ENCODE measurements at regions not wholly inside any gene's neighbourhood (a gene's known extent, or its start where the extent isn't known, plus 50 kb on each side); places are given as distances from the start of the nearest gene placed in this dataset.
"Not testable (repeated sequence)": the region's sequence is repeated elsewhere in the genome, so short reads cannot be mapped to it uniquely, and the experiment has no call there.

DNA sequence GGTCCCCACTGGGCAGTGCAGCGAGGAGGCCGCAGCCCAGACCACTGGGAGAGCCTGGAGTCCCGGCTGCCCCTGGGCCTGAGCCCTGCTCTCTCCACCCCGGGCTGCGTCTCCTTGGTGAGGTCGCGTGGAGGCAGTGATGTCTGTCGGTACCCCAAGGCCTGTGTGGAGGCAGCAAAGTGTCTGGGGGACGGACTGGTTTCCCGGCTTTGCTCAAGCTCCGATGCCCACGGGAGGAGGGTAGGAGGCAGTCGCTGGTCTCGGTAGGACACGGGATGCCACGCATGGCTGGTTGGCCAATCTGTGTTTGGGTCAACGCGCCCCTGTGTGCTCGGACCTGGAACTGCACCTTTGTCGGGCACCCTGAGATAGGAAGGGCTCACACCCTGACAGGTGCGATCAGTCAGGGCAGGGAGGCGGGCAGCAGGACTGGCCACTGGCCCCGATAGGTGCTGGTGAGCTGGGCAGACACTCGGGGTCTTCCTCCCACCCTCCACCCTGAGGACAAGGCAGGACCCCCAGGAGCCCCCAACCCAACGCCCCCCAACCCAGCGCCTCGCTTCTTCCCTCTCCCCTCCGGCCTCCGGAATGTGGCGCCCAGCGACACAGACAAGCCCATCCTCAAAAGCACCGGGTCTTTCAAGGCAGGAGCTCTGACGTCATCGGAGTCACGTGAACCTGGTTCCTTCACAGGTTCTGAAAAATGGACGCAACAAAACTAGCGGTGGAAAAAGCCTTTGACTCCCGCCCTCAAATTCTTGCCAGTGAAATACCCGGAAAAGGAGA, 288.6 kb downstream of the NDUFA10 start:
- no peak for DNase-seq

GRCh38 chr2:239735829-239736357, 289.2 kb downstream of the NDUFA10 start:
- DNase-seq: no peak

DNA sequence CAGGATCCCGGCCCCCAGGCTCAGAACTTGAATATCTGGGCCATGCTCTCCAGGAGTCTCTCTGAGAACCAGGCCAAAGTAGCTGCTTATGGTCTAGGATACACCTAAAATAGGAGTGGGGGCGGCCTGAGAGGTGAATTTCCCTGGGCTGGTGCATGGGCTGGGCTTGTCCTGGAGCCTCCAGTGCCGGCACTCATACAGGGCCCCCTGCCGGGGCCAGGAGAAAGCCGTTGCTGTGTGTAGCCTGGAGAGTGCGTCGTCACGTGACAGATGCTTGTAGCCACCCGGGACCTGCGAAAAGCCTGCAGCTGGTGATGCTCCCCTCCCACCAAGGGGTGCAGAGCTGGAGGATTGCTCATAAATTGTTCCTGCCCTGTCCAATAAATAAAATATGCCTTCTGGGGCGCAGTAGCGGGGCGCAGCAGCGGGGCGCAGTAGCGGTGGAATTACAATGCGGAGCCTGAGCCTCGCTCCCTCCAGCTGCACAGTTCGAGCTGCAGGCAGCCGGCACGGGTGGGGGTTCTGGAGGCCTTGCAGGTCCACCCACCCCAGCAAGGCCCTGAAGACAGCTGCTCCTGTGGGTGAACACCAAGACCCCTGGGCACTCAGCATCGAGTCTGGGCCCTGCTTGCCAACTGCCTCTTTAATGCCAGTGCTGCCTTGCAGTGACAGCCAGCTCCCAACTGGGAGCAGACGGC, 289.9 kb downstream of the NDUFA10 start:
- DNase-seq: no peak

- no peak for DNase-seq
Measured at GRCh38 chr2:239734436-239735005, 290.6 kb downstream of the NDUFA10 start.

- DNase-seq: no peak
Measured at GRCh38 chr2:239732666-239733010, 292.5 kb downstream of the NDUFA10 start.

GRCh38 chr2:239731998-239732665, 293.0 kb downstream of the NDUFA10 start:
- no peak for DNase-seq

- no peak for DNase-seq
Measured at GRCh38 chr2:239731422-239731821, 293.7 kb downstream of the NDUFA10 start.

DNA sequence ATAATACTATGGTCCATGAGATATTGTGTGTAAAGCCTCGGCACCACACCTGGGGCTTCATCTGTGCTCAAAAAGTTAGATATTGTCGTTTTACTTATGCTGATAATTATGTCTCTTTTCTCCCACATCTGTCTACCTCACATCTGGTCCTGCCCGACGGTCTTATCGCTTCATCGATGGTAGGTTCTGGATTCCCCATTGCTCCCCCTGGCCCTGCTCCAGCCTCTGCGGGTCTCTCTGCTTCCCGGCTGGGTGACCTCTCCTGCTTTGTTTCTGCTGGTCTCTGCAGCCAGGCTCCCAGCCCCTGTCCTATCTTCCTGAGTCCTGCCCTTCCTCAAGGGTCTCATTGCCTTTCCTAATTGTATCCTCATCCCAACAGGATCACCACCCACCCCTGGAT, 294.2 kb downstream of the NDUFA10 start:
- DNase-seq: no peak

DNA sequence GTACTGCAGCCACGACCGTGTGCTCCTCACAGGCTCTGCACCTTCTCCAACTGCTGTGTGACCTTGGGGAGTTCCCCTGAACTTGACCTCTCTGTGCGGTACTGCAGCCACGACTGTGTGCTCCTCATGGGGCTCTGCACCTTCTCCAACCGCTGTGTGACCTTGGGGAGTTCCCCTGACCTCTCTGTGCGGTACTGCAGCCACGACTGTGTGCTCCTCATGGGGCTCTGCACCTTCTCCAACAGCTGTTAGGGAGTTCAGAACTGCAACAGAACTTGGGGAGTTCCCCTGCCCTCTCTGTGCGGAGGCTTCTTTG, 294.6 kb downstream of the NDUFA10 start:
- not testable (repeated sequence) for DNase-seq

DNA sequence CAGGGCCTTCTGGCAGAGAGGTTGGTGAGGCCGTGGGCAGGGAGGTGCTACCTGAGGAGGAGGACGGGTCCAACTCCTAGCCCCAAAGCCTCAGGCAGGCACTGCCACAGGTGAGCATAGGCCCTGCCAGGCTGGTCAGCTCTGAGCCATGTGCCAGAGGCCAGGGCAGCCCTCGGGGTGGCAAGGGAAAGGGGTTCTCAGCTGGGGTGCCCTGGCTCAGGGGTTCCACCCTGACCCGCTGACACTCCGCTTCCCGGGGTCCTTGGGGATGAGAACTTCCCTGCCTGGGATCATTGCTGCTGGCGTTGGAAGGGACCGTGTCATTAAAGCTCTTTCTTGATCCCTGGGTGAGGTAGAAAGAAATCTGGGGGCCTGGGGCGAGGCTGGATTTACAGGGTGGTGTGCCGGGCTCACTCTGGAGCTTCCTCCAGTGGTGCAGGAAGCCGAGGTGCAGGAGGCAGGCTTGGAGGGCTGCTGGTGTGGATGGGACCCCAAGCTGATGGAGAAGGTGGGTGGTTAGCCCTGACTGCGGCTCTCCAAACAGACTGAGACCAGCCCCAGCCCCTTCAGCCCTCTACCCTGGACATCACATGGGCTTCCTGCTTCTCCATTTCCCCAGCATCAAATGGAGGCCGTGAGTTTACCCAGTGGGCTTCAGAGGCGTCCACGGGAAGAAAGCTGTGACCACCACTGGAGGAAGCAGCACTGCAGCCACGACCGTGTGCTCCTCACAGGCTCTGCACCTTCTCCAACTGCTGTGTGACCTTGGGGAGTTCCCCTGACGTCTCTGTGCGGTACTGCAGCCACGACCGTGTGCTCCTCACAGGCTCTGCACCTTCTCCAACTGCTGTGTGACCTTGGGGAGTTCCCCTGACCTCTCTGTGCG, 295.2 kb downstream of the NDUFA10 start:
- no peak for DNase-seq

GRCh38 chr2:239729151-239729550, 296.0 kb downstream of the NDUFA10 start:
- DNase-seq: no peak

DNA sequence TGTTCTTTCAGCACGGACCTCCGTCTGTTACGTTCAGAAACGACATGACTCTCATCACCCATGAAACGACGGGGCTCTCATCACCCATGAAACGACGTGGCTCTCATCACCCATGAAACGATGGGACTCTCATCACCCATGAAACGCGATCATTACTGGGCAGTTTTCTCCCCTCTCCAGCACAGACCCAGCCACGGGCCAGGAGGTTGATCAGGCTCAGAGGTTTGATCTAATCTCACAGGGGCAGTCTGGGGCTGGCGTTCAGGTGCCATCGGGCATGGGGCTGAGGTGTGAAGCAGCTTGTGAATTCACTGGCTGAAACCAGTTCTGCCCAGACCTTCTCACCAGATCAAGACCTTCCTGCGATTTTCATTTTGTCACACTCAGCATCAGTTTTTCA, 296.4 kb downstream of the NDUFA10 start:
- no peak for DNase-seq

- no peak for DNase-seq
Measured at GRCh38 chr2:239727776-239728600, 297.2 kb downstream of the NDUFA10 start.

DNA sequence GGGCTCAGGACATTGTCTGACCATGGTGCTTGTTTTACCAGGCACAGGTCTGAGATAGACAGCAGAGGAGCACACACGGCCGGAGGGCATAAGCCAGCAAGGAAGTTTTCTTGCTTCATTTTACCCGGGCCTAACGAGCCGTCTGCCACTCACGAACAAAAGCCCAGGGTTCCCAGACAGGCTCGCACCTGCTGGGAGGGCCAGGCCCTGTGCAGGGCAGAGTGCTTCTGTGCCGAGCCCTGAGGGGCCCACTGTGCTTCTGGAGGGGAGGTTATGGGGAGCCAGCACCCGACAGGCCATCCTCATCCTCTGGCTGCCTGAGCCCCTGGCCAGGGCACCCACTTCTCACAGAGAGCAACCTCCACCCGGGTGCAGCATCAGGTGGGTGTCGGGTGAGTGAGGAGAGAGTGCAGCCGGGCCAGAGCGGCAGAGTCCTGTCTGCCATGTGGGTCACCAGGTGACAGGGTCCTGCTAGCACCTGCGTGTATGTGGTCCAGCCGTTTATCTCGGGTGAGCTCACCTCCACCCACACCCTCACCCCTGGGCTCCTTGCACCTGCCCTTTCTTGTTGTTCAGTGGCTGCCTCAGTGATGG, 297.9 kb downstream of the NDUFA10 start:
- DNase-seq: no peak

DNA sequence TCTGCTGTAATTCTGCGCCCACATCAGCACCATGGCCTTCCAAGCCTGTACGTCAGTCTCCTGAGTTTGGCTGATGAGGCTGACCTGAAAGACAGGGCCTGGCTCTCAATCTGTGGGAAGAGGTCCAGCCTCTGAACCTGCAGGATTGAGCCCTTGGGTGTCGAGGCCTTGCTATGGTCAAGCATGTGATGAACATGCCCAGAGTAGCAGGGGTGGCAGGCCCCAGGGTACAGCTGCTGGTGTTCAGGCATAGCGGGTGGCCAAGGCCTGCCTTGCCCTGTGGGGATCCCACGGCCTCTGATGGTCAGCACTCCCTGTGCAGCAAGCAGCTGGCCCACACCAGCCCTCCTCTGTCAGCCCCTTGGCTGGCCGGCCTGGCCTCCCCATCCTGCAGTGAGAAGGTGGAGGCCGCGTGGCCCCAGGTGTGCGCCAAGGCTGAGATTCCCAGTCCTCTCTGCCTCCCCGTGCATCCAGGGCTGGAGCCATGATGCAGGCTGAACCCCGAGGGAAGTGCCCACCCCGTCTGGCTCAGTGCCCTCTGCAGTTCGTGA, 298.4 kb downstream of the NDUFA10 start:
- DNase-seq: no peak

GRCh38 chr2:239726091-239726591, 299.0 kb downstream of the NDUFA10 start:
- no peak for DNase-seq

DNA sequence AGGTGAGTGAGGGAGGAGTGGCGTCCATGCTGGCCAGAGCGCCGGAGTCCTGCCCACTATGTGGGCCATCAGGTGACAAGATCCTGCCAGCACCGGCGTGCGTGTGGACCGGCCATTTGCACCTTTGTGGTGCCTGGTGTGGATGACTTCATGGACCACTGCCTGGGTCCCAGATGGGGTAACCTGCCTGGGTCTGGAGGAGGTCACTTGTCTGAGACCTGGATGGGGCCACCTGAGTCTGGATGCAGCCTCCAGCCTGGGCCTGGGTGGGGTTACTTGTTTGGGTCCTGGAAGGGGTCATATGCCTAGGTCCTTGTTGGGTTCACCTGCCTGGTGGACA, 299.6 kb downstream of the NDUFA10 start:
- no peak for DNase-seq

- no peak for DNase-seq
Measured at GRCh38 chr2:239724851-239725550, 300.1 kb downstream of the NDUFA10 start.

GRCh38 chr2:239724194-239724849, 300.8 kb downstream of the NDUFA10 start:
- DNase-seq: no peak

Data from CD4-positive, alpha-beta T cell treated with Interferon gamma for 1 hour (primary cell).